Endothelial cell of umbilical vein (primary cell): ENCODE measurements at regions not wholly inside any gene's neighbourhood (a gene's known extent, or its start where the extent isn't known, plus 50 kb on each side); places are given as distances from the start of the nearest gene placed in this dataset.

Source experiments
- EZH2 ChIP-seq: IDR thresholded peaks from 2 replicates; pipeline ENCODE4 v1.6.1; 2012; ENCODE audit warnings: borderline replicate concordance, low read depth, mild to moderate bottlenecking, moderate library complexity, low read length, inconsistent platforms; ENCODE audit not compliant: severe bottlenecking
- MAX ChIP-seq: IDR thresholded peaks from 2 replicates; pipeline ENCODE4 v1.6.1; 2011; ENCODE audit not compliant: insufficient read depth, insufficient read length
- MYC ChIP-seq: IDR thresholded peaks from one replicate; pipeline ENCODE4 v1.6.1; 2011; ENCODE audit warnings: mild to moderate bottlenecking, low read depth, low read length
- POLR2A ChIP-seq: IDR thresholded peaks from 2 replicates; pipeline ENCODE4 v1.6.1; 2012; ENCODE audit warnings: low read depth, mild to moderate bottlenecking, control low read depth, low read length
- POLR2AphosphoS5 ChIP-seq: IDR thresholded peaks from 2 replicates; pipeline ENCODE4 v1.6.1; 2012; ENCODE audit warnings: low read depth, mild to moderate bottlenecking, control low read depth, low read length, moderate library complexity; ENCODE audit not compliant: insufficient read depth
- TF ChIP-seq, protein P1 (sequence below), 2 donors: IDR thresholded peaks; 1 replicate in 1 of 2; 2 replicates in 1 of 2; pipeline ENCODE4 v1.5.1; 2011; ENCODE audit warnings: low read length in 2 of 2, mild to moderate bottlenecking in 2 of 2, moderate library complexity in 2 of 2, control low read depth in 1 of 2, inconsistent platforms in 1 of 2, low read depth in 1 of 2; ENCODE audit not compliant: insufficient read depth in 1 of 2; ENCODE audit errors: extremely low read depth in 1 of 2

DNA sequence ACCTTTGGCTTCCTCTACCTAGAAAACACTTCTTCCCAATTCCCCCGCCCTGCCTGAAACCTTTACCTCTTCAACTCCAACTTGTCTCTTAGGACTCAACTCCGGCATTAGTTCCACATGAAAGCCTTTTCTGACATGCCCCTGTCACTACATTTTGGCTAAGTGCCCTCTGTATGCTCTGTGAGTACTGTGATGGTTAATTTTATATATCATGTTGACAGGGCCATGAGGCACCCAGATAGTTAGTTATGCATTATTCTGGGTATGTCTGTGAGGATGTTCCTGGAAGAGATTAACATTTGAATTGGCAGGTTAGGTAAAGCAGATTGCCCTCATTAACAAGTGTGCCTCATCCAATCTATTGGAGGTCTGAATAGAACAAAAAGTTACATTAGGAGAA is 75.6 kb upstream of the NCKAP5 start:
- no peak for TF ChIP-seq MYC
- no peak for TF ChIP-seq POLR2A
- TF ChIP-seq, protein P1, sequence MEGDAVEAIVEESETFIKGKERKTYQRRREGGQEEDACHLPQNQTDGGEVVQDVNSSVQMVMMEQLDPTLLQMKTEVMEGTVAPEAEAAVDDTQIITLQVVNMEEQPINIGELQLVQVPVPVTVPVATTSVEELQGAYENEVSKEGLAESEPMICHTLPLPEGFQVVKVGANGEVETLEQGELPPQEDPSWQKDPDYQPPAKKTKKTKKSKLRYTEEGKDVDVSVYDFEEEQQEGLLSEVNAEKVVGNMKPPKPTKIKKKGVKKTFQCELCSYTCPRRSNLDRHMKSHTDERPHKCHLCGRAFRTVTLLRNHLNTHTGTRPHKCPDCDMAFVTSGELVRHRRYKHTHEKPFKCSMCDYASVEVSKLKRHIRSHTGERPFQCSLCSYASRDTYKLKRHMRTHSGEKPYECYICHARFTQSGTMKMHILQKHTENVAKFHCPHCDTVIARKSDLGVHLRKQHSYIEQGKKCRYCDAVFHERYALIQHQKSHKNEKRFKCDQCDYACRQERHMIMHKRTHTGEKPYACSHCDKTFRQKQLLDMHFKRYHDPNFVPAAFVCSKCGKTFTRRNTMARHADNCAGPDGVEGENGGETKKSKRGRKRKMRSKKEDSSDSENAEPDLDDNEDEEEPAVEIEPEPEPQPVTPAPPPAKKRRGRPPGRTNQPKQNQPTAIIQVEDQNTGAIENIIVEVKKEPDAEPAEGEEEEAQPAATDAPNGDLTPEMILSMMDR (IDR thresholded peaks at IDR 0.05; ENCODE audit: extremely low read depth in 1 of 2, insufficient read depth in 1 of 2, low read depth in 1 of 2, low read length in 2 of 2): no peak
- no peak for TF ChIP-seq POLR2AphosphoS5
- no peak for TF ChIP-seq MAX
- TF ChIP-seq EZH2: no peak
